ENCODE measurements at regions not wholly inside any gene's neighbourhood (a gene's known extent, or its start where the extent isn't known, plus 50 kb on each side); places are given as distances from the start of the nearest gene placed in this dataset.

- TF ChIP-seq CTCF (IDR thresholded peaks at IDR 0.05), result no peak
- TF ChIP-seq EZH2 (IDR thresholded peaks at IDR 0.05), result no peak
- no peak for TF ChIP-seq EZH2phosphoT487 (IDR thresholded peaks at IDR 0.05)
These were observed 119.5 kb downstream of the RAD51AP2 start for GRCh38 chr2:17398770-17399169.

All from neural progenitor cell (in vitro differentiated cells).